ENCODE measurements at regions not wholly inside any gene's neighbourhood (a gene's known extent, or its start where the extent isn't known, plus 50 kb on each side); places are given as distances from the start of the nearest gene placed in this dataset.
"Not testable (repeated sequence)": the region's sequence is repeated elsewhere in the genome, so short reads cannot be mapped to it uniquely, and the experiment has no call there.

DNA sequence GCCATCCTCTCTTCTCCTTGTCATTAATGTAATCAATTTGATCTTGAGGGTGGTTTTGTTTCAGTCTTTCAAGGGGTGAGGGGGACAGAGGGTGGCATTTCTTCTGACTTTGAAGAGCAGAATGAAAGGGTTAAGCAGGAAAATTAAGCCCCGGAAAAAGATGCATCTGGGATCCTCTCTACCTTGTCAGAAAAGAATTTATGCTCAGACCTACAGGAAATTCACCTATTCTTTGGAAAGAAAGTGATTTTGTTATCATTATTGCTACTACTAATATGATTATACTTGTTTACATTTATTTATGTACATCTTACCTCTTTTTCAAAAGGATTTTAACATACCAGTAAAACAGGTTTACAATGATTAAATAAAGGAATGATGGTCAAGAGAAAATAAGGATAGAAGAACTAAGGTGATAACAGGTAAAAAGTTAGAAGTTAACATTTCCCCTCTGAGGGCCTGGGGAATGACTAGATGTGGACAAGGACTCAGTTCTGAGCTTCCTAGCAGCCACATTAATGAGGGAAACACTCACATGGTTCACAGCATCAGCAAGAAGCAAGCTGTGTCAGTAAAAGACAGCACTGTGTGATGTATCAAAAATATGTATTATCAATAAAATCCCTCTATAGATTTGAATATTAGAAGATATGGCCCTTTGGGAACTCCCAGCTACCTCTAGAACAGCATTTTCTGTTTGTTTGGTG is 151.4 kb downstream of the MYCN start:
- TF ChIP-seq, protein P1, sequence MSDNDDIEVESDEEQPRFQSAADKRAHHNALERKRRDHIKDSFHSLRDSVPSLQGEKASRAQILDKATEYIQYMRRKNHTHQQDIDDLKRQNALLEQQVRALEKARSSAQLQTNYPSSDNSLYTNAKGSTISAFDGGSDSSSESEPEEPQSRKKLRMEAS (IDR thresholded peaks at IDR 0.05; ENCODE audit: low read depth, low read length) = no peak
- no peak for TF ChIP-seq MYC (IDR thresholded peaks at IDR 0.05; ENCODE audit: low read depth, low read length)
- TF ChIP-seq POLR2A (IDR thresholded peaks at IDR 0.05; ENCODE audit: extremely low read depth, insufficient read length) = no peak
- TF ChIP-seq, protein P2, sequence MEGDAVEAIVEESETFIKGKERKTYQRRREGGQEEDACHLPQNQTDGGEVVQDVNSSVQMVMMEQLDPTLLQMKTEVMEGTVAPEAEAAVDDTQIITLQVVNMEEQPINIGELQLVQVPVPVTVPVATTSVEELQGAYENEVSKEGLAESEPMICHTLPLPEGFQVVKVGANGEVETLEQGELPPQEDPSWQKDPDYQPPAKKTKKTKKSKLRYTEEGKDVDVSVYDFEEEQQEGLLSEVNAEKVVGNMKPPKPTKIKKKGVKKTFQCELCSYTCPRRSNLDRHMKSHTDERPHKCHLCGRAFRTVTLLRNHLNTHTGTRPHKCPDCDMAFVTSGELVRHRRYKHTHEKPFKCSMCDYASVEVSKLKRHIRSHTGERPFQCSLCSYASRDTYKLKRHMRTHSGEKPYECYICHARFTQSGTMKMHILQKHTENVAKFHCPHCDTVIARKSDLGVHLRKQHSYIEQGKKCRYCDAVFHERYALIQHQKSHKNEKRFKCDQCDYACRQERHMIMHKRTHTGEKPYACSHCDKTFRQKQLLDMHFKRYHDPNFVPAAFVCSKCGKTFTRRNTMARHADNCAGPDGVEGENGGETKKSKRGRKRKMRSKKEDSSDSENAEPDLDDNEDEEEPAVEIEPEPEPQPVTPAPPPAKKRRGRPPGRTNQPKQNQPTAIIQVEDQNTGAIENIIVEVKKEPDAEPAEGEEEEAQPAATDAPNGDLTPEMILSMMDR (IDR thresholded peaks at IDR 0.05; ENCODE audit: low read depth, low read length) = no peak
- no peak for DNase-seq (ENCODE audit: low read depth)
- no peak overlapping the region for H3K4me3 ChIP-seq (ENCODE audit: low read depth, low read length)

DNA sequence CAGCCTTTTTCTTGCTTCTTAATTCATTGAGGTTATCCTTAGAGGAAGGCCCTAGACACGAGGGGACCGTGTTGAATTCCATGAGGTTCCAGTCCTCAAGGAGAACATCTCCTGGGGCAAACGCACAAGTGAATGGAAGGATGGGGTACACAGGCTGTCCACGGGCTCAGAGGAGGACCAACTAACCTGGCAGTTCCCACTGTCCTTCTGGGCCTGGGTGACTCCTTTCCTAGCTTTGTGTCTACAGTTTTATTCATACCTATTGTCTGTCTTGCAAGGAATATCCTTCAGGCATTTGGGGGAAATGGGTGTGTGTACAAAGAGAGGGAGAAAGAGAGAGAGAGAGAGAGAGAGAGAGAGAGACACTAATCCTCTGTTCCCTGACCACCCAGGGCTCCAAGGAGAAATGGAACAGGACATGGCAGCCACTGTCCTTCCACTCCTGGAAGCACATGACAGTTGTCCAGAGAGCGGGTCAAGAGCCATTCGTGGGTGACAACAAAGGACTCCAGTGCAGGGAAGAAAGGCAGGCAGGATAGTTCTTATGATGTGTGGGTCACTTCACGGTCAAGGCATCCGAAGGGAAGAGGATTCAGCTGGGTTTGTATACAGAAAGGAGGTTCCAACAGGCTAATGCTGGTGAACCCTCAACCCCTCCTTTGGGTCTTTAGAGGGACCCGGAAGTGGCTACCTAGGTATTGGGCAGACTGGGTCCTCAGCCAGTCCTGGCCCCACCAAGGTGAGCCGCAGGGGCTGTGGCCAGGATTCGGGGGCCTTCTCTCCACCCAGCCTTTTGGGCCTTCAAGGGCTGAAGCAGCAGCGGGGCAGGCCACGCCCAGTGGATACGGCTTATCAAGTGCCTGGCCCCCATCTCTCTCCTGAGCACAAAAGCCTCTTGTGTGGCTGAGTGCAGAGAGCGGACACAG is 150.6 kb downstream of the MYCN start:
- DNase-seq (ENCODE audit: low read depth) = no peak
- no peak for TF ChIP-seq MYC (IDR thresholded peaks at IDR 0.05; ENCODE audit: low read depth, low read length)
- TF ChIP-seq, protein P1 (IDR thresholded peaks at IDR 0.05; ENCODE audit: low read depth, low read length) = no peak
- no peak for TF ChIP-seq POLR2A (IDR thresholded peaks at IDR 0.05; ENCODE audit: extremely low read depth, insufficient read length)
- TF ChIP-seq, protein P2 (IDR thresholded peaks at IDR 0.05; ENCODE audit: low read depth, low read length) = no peak
- H3K4me3 ChIP-seq (ENCODE audit: low read depth, low read length) = no peak overlapping the region

DNA sequence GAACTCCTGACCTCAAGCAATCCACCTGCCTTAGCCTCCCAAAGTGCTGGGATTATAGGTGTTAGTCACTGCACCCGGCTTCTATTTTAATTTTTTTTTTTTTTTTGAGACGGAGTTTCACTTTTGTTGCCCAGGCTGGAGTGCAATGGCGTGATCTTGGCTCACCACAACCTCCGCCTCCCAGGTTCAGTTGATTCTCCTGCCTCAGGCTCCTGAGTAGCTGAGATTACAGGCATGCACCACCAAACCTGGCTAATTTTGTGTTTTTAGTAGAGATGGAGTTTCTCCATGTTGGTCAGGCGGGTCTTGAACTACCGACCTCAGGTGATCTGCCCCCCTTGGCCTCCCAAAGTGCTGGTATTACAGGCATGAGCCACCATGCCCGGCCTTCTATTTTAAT is 149.1 kb downstream of the MYCN start:
- H3K4me3 ChIP-seq (ENCODE audit: low read depth, low read length); DNase-seq (ENCODE audit: low read depth): not testable (repeated sequence)

DNA sequence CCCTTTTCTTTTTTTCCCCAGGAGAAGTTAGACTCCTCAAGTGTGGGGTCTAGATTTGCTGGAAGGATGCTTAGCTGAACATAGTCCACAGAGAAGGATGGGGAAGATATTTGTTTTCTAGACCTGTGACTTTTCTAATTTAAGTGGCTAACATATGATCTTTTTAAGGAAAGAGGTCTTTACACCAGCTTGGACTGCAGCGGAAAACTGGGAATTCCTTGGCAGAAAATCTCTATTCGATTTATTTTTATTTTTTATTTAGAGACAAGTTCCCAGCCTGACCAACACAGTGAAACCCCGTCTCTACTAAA is 148.4 kb downstream of the MYCN start:
- H3K4me3 ChIP-seq (ENCODE audit: low read depth, low read length) = no peak overlapping the region
- DNase-seq (ENCODE audit: low read depth) = no peak
- TF ChIP-seq MYC (IDR thresholded peaks at IDR 0.05; ENCODE audit: low read depth, low read length) = no peak
- TF ChIP-seq, protein P2 (IDR thresholded peaks at IDR 0.05; ENCODE audit: low read depth, low read length) = no peak
- TF ChIP-seq POLR2A (IDR thresholded peaks at IDR 0.05; ENCODE audit: extremely low read depth, insufficient read length) = no peak
- TF ChIP-seq, protein P1 (IDR thresholded peaks at IDR 0.05; ENCODE audit: low read depth, low read length) = no peak

DNA sequence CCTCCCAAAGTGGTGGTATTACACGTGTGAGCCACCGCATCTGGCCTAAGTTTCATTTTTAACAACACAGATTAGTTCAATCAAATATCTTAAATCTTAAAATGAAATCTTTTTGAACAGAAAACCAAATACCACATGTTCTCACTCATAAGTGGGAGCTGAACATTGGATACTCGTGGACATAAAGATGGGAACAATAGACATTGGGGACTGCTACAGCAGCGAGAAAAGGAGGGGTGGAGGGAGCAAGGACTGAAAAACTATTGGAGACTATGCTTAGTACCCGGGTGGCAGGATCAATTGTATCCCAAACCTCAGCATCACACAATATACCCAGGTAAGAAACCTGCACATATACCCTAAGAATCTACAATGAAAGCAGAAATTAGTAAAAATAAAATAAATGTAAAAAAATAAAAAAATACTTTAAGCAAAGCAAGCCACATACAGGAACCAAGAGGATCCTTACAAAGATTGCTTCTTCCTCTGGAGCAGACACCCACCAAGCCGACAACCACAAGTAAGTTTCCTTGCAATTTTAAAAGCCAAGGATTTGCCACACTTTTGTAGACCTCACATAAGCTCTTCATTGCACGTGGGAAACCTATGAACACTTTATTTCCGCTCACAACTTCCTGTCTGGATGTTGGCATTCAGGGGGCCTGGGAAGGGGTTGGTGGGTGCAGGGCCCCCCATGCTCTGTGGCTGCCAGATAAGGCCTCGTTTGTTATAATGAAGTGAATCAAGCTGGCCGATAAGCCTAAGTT is 147.9 kb downstream of the MYCN start:
- DNase-seq (ENCODE audit: low read depth) = no peak

DNA sequence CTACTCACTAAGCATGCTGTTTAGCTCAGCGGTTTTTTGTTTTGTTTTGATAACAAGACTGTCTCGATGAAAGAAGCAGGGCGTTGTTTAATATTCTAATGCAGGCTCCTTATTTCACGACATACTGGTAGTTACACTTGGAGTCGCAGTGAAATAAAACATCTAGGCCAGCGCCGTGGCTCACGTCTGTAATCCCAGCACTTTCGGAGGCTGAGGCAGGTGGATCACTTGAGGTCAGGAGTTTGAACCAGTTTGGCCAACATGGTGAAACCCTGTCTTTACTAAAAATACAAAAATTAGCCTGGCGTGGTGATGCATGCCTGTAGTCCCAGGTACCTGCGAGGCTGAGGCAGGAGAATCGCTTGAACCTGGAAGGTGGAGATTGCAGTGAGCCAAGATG is 145.8 kb downstream of the MYCN start:
- DNase-seq (ENCODE audit: low read depth); H3K4me3 ChIP-seq (ENCODE audit: low read depth, low read length): not testable (repeated sequence)

More for the DNA sequence above, 147.9 kb downstream of the MYCN start:
- no peak overlapping the region for H3K4me3 ChIP-seq (ENCODE audit: low read depth, low read length)
- TF ChIP-seq, protein P2 (IDR thresholded peaks at IDR 0.05; ENCODE audit: low read depth, low read length) = no peak

All from NB4 (cell line).